K562 (cell line): ENCODE measurements at regions not wholly inside any gene's neighbourhood (a gene's known extent, or its start where the extent isn't known, plus 50 kb on each side); places are given as distances from the start of the nearest gene placed in this dataset.

Source experiments
- ATAC-seq: fragments of 200-7000 bp; cut with Tn5 transposase; 3 replicates; pipeline ENCODE4 v1.9.1; 2020; ENCODE audit warnings: moderate library complexity
- BruUV-seq: library from RNA; stranded (reverse); fragments of 400-500 nt; replicated peaks from 2 replicates; lab custom pipeline; 2021; lab: Mats Ljungman, UMichigan
- CTCF ChIA-PET: fragments of 300-600 bp; formaldehyde crosslinking; extraction: SDS; loops from one replicate; lab custom pipeline; 2021; ENCODE audit warnings: low intra/inter-chr PET ratio; lab: Yijun Ruan, JAX
- POLR2A ChIA-PET: fragments of 300-600, 350-650 bp; sonication (Branson Sonifier 250); formaldehyde crosslinking; extraction: SDS; loops from one replicate; lab custom pipeline; 2021; ENCODE audit warnings: antibody characterized with exemption, inconsistent platforms; lab: Yijun Ruan, JAX
- DNase-seq, 4 experiments: peaks; one replicate each; pipeline versions ENCODE4 v3.0.0 to v3.0.0-alpha.2; 2011 to 2018; ENCODE audit warnings: low spot score in 3 of 4, mixed read lengths in 3 of 4; ENCODE audit errors: extremely low read depth in 1 of 4
- FAIRE-seq: peaks from 2 replicates; lab custom pipeline; 2011; peaks lifted over from hg19 to GRCh38; lab: Jason Lieb, UNC
- H2AFZ ChIP-seq: 2 replicates; pipeline ENCODE4 v1.6.0; 2011; ENCODE audit warnings: low read depth, low read length, control low read depth, inconsistent platforms
- H3K27ac ChIP-seq: fragments of 200-600 bp; 3 replicates; pipeline ENCODE4 v1.8.0; 2011; ENCODE audit warnings: low read depth, mild to moderate bottlenecking, control low read depth, inconsistent platforms, low read length, moderate library complexity, mixed read lengths; ENCODE audit errors: extremely low read depth
- H3K27me3 ChIP-seq, 2 experiments: fragments of 300-600 bp in 1 of 2; 2 replicates in 1 of 2; 3 replicates in 1 of 2; pipeline versions ENCODE4 v1.6.0 to v1.8.0; 2011; ENCODE audit warnings: inconsistent platforms in 2 of 2, low read length in 2 of 2, mild to moderate bottlenecking in 1 of 2, mixed read lengths in 1 of 2, moderate library complexity in 1 of 2; ENCODE audit not compliant: control insufficient read depth in 2 of 2, insufficient read depth in 2 of 2
- H3K36me3 ChIP-seq: fragments of 300-600 bp; 3 replicates; pipeline ENCODE4 v1.8.0; 2011; ENCODE audit warnings: mild to moderate bottlenecking, low read length, inconsistent platforms; ENCODE audit not compliant: control insufficient read depth, insufficient read depth
- H3K4me1 ChIP-seq, 2 experiments: fragments of 200-600 bp in 1 of 2; replicated peaks in 1 of 2; 2 replicates in 1 of 2; 3 replicates in 1 of 2; pipeline versions ENCODE4 v1.5.1 to v1.8.0; 2011; ENCODE audit warnings: inconsistent platforms in 2 of 2, low read length in 2 of 2, mild to moderate bottlenecking in 1 of 2, mixed read lengths in 1 of 2, moderate library complexity in 1 of 2; ENCODE audit not compliant: control insufficient read depth in 2 of 2, insufficient read depth in 2 of 2
- H3K4me2 ChIP-seq: 2 replicates; pipeline ENCODE4 v1.6.1; 2011; ENCODE audit warnings: low read length, control low read depth, inconsistent platforms, mixed read lengths; ENCODE audit not compliant: insufficient read depth
- H3K4me3 ChIP-seq: fragments of 200-600 bp; sonication (generic), shearing (Covaris generic); 2 replicates; pipeline ENCODE4 v1.5.1; 2016; ENCODE audit warnings: control low read depth, inconsistent platforms
- H3K79me2 ChIP-seq: fragments of 200-600 bp; 3 replicates; pipeline ENCODE4 v1.8.0; 2011; ENCODE audit warnings: low read length, inconsistent platforms; ENCODE audit not compliant: control insufficient read depth, insufficient read depth
- H3K9ac ChIP-seq, 2 experiments: 2 replicates each; pipeline versions ENCODE4 v1.6.0 to v1.6.1; 2011; ENCODE audit warnings: low read depth in 2 of 2, low read length in 2 of 2, control low read depth in 1 of 2, inconsistent platforms in 1 of 2, mild to moderate bottlenecking in 1 of 2, mixed read lengths in 1 of 2; ENCODE audit not compliant: insufficient read depth in 1 of 2
- H3K9me1 ChIP-seq: one replicate; pipeline ENCODE4 v1.6.0; 2011; ENCODE audit warnings: inconsistent platforms, mild to moderate bottlenecking, low read length, moderate library complexity; ENCODE audit not compliant: control insufficient read depth, insufficient read depth
- H3K9me3 ChIP-seq: replicated peaks from 2 replicates; pipeline ENCODE4 v1.5.1; 2011; ENCODE audit warnings: low read depth, low read length, inconsistent platforms; ENCODE audit not compliant: control insufficient read depth, insufficient read depth
- H4K20me1 ChIP-seq: replicated peaks from 2 replicates; pipeline ENCODE4 v1.6.1; 2011; ENCODE audit warnings: low read length, inconsistent platforms, mixed read lengths; ENCODE audit not compliant: control insufficient read depth, insufficient read depth
- CXXC5 ChIP-seq: fragments of 250-450 bp; sonication (Bioruptor Pico); IDR thresholded peaks from 2 replicates; pipeline ENCODE4 v1.8.0; 2022; ENCODE audit warnings: inconsistent platforms, mild to moderate bottlenecking, moderate library complexity
- E2F5 ChIP-seq: sonication (generic); formaldehyde crosslinking; IDR thresholded peaks from 2 replicates; pipeline ENCODE4 v1.8.0; 2022; ENCODE audit warnings: mild to moderate bottlenecking, missing genetic modification reagents
- ELK3 ChIP-seq: fragments of 450-650 bp; formaldehyde crosslinking; IDR thresholded peaks from 2 replicates; pipeline ENCODE4 v1.4.0; 2020; ENCODE audit warnings: mild to moderate bottlenecking
- FOXA3 ChIP-seq, 2 experiments: fragments of 450-650 bp in 1 of 2; sonication (generic) in 1 of 2; formaldehyde crosslinking; IDR thresholded peaks in 1 of 2; conservative IDR thresholded peaks in 1 of 2; 2 replicates each; pipeline versions ENCODE4 v1.4.0 to v1.8.0; 2020 to 2022; ENCODE audit warnings: mild to moderate bottlenecking in 2 of 2, missing genetic modification reagents in 1 of 2
- FOXK2 ChIP-seq, 2 experiments: fragments of 450-650 bp; IDR thresholded peaks in 1 of 2; conservative IDR thresholded peaks in 1 of 2; 2 replicates each; pipeline ENCODE4 v1.6.1; 2016; ENCODE audit warnings: low read depth in 2 of 2, mild to moderate bottlenecking in 1 of 2
- GABPB1 ChIP-seq: sonication (generic); formaldehyde crosslinking; IDR thresholded peaks from 2 replicates; pipeline ENCODE4 v1.8.0; 2022; ENCODE audit warnings: mild to moderate bottlenecking, missing genetic modification reagents
- HDAC6 ChIP-seq: IDR thresholded peaks from 2 replicates; pipeline ENCODE4 v1.6.1; 2012; ENCODE audit warnings: low read depth, mild to moderate bottlenecking, control low read depth, inconsistent platforms, low read length, moderate library complexity
- OTX1 ChIP-seq: fragments of 450-650 bp; formaldehyde crosslinking; IDR thresholded peaks from 2 replicates; pipeline ENCODE4 v1.4.0; 2022; ENCODE audit warnings: mild to moderate bottlenecking
- PURB ChIP-seq: sonication (generic); formaldehyde crosslinking; IDR thresholded peaks from 2 replicates; pipeline ENCODE4 v1.9.0; 2021; ENCODE audit warnings: low read depth, mild to moderate bottlenecking, missing genetic modification reagents
- SFPQ ChIP-seq: fragments of 200-400 bp; formaldehyde crosslinking; IDR thresholded peaks from 2 replicates; pipeline ENCODE4 v1.6.1; 2017; ENCODE audit warnings: mild to moderate bottlenecking, low read depth, low read length, moderate library complexity
- SLC30A9 ChIP-seq: fragments of 250-450 bp; sonication (Bioruptor Pico); IDR thresholded peaks from 2 replicates; pipeline ENCODE4 v1.8.0; 2022; ENCODE audit warnings: mild to moderate bottlenecking, moderate library complexity
- SRSF3 ChIP-seq: fragments of 200-400 bp; formaldehyde crosslinking; IDR thresholded peaks from 2 replicates; pipeline ENCODE4 v1.6.1; 2016; ENCODE audit warnings: mild to moderate bottlenecking, low read length, moderate library complexity; ENCODE audit not compliant: insufficient read depth
- ZBTB12 ChIP-seq: fragments of 250-450 bp; sonication (Bioruptor Pico); IDR thresholded peaks from 2 replicates; pipeline ENCODE4 v1.4.0; 2020
- ZEB2 ChIP-seq: fragments of 450-650 bp; IDR thresholded peaks from 2 replicates; pipeline ENCODE4 v1.6.1; 2016
- ZNF197 ChIP-seq: fragments of 200-800 bp; sonication (Bioruptor generic); IDR thresholded peaks from 2 replicates; pipeline ENCODE4 v1.6.1; 2016; ENCODE audit warnings: low read depth, missing genetic modification characterization, missing compliant biosample characterization
- ZNF3 ChIP-seq: fragments of 250-450 bp; sonication (Bioruptor Pico); IDR thresholded peaks from 2 replicates; pipeline ENCODE4 v1.5.0; 2021; ENCODE audit warnings: mild to moderate bottlenecking, moderate library complexity
- WGBS: fragments of 100-300 bp; shearing (Covaris generic); methylation state at CpG from one replicate; pipeline ENCODE4 v1.1.6; 2016; ENCODE audit warnings: low coverage, mixed read lengths; ENCODE audit not compliant: insufficient coverage; ENCODE audit errors: missing lambda C conversion rate; 5-methylcytosine and 5-hydroxymethylcytosine counted together
- in situ Hi-C: fragments of 300-500 bp; cut with MboI; formaldehyde crosslinking; loops from 4 replicates; pipeline ENCODE4 v1.15.0; 2018; ENCODE audit warnings: inconsistent platforms, mixed read lengths
- intact Hi-C: fragments of 100-400 bp; cut with micrococcal nuclease; formaldehyde crosslinking; loops from 2 replicates; pipeline ENCODE4 v1.14.2; 2022

GRCh38 chr10:108290823-108291222, 1126.3 kb upstream of the SORCS1 start:
- Histone ChIP-seq H3K4me3 (no peak overlapping the region), H3K9me3 (no peaks in the 10 kb centered on the region), H3K27ac (no peak overlapping the region), H2AFZ (no peak overlapping the region), H3K4me2 (no peak overlapping the region), H3K9me1 (no peaks in the 10 kb centered on the region), H3K79me2 (no peaks in the 10 kb centered on the region), H3K4me1 (no peaks in the 10 kb centered on the region), H3K9ac (no peak overlapping the region), H4K20me1 (no peaks in the 10 kb centered on the region), H3K27me3 (no peaks in the 10 kb centered on the region), H3K36me3 (no peaks in the 10 kb centered on the region)
- in situ Hi-C loops, result no loop called here
- intact Hi-C loops, result no loop called here
- DNase-seq (no peak), FAIRE-seq (no peak), ATAC-seq (no peak)
- TF ChIP-seq ZEB2 (no peak), SFPQ (no peak), E2F5 (CRISPR knock-in tag) (no peak), ZBTB12 (no peak), FOXA3 (CRISPR knock-in tag; conservative IDR thresholded peaks at IDR 0.05 in 1 of 2, IDR thresholded peaks at IDR 0.05 in 1 of 2) (no peak), OTX1 (CRISPR knock-in tag) (no peak), GABPB1 (CRISPR knock-in tag) (no peak), ZNF197 (CRISPR knock-in tag) (no peak), SRSF3 (no peak), ELK3 (CRISPR knock-in tag) (no peak), ZNF3 (CRISPR knock-in tag) (no peak), SLC30A9 (no peak), CXXC5 (CRISPR knock-in tag) (no peak), PURB (no peak), FOXK2 (conservative IDR thresholded peaks at IDR 0.05 in 1 of 2, IDR thresholded peaks at IDR 0.05 in 1 of 2; ENCODE audit: low read depth in 2 of 2) (no peak), HDAC6 (no peak)
- BruUV-seq, result no TSS peak
- WGBS, result 0% methylated on average over 4 of the region's 4 CpGs
- POLR2A ChIA-PET, result no interaction called here
- CTCF ChIA-PET, result no interaction called here
